GM12878 (cell line): ENCODE measurements at regions not wholly inside any gene's neighbourhood (a gene's known extent, or its start where the extent isn't known, plus 50 kb on each side); places are given as distances from the start of the nearest gene placed in this dataset.

Source experiments
- CEBPB ChIP-seq, 2 experiments: fragments of 150-350 bp in 1 of 2; IDR thresholded peaks; 2 replicates each; pipeline ENCODE4 v1.6.1; 2012 to 2014; ENCODE audit warnings: low read depth in 2 of 2, low read length in 2 of 2, borderline replicate concordance in 1 of 2, inconsistent platforms in 1 of 2
- ELK1 ChIP-seq: IDR thresholded peaks from 2 replicates; pipeline ENCODE4 v1.6.1; 2012; ENCODE audit warnings: low read depth, low read length, improper control_type of control experiment
- FOXM1 ChIP-seq: IDR thresholded peaks from 2 replicates; pipeline ENCODE4 v1.6.1; 2012; ENCODE audit warnings: low read depth, mild to moderate bottlenecking, inconsistent platforms, low read length, moderate library complexity
- GATAD2B ChIP-seq: fragments of 450-650 bp; conservative IDR thresholded peaks from 2 replicates; pipeline ENCODE4 v1.6.1; 2017; ENCODE audit warnings: low read depth, mild to moderate bottlenecking, moderate library complexity
- IKZF1 ChIP-seq: fragments of 450-650 bp; conservative IDR thresholded peaks from 2 replicates; pipeline ENCODE4 v1.6.1; 2017; ENCODE audit warnings: antibody characterized with exemption, mild to moderate bottlenecking
- POLR2AphosphoS2 ChIP-seq: IDR thresholded peaks from 2 replicates; pipeline ENCODE4 v1.6.1; 2011; ENCODE audit warnings: low read depth, mild to moderate bottlenecking, low read length, improper control_type of control experiment, moderate library complexity
- SREBF2 ChIP-seq: IDR thresholded peaks from 2 replicates; pipeline ENCODE4 v1.6.1; 2012; ENCODE audit warnings: mild to moderate bottlenecking, low read length
- SUZ12 ChIP-seq: fragments of 200-600 bp; sonication (generic); IDR thresholded peaks from one replicate; pipeline ENCODE4 v1.6.1; 2018; ENCODE audit warnings: antibody characterized with exemption, mild to moderate bottlenecking; ENCODE audit not compliant: unreplicated experiment
- TF ChIP-seq, protein P1 (sequence below): IDR thresholded peaks from 2 replicates; pipeline ENCODE4 v1.6.1; 2011; ENCODE audit warnings: low read depth, mild to moderate bottlenecking, low read length, moderate library complexity, borderline replicate concordance; ENCODE audit errors: extremely low read depth
- TF ChIP-seq, protein P2 (sequence below): IDR thresholded peaks from 2 replicates; pipeline ENCODE4 v1.6.1; 2012; ENCODE audit warnings: mild to moderate bottlenecking, low read depth, low read length
- TF ChIP-seq, protein P3 (sequence below), 3 experiments: IDR thresholded peaks in 2 of 3; conservative IDR thresholded peaks in 1 of 3; 2 replicates each; pipeline ENCODE4 v1.5.1; 2011; ENCODE audit warnings: low read depth in 3 of 3, low read length in 3 of 3, mild to moderate bottlenecking in 3 of 3, control low read depth in 2 of 3, moderate library complexity in 2 of 3, inconsistent platforms in 1 of 3, mixed read lengths in 1 of 3; ENCODE audit not compliant: control insufficient read depth in 2 of 3, insufficient read depth in 1 of 3; ENCODE audit errors: extremely low read depth in 1 of 3

DNA sequence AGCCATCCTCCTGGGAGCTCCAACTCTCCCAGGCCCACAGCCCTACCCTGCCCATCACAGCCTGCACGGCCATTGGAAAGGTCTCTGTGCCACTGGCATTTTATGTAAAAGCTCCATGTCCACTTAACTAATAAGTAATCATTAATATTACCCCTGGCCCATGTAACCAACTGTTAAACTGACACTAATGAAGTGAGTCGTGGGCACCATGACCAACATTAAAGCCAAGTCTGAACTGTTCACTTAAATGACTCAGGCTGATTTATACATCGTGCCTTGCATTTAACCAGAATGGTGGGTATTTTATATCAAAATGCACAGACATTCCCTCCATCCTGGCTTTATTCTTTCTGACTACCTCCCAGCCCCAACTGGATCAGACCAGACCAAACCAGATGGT is 229.3 kb downstream of the SOX9 start:
- TF ChIP-seq, protein P1, sequence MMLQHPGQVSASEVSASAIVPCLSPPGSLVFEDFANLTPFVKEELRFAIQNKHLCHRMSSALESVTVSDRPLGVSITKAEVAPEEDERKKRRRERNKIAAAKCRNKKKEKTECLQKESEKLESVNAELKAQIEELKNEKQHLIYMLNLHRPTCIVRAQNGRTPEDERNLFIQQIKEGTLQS, result no peak
- no peak for TF ChIP-seq SUZ12
- TF ChIP-seq IKZF1, result no peak
- TF ChIP-seq, protein P2, sequence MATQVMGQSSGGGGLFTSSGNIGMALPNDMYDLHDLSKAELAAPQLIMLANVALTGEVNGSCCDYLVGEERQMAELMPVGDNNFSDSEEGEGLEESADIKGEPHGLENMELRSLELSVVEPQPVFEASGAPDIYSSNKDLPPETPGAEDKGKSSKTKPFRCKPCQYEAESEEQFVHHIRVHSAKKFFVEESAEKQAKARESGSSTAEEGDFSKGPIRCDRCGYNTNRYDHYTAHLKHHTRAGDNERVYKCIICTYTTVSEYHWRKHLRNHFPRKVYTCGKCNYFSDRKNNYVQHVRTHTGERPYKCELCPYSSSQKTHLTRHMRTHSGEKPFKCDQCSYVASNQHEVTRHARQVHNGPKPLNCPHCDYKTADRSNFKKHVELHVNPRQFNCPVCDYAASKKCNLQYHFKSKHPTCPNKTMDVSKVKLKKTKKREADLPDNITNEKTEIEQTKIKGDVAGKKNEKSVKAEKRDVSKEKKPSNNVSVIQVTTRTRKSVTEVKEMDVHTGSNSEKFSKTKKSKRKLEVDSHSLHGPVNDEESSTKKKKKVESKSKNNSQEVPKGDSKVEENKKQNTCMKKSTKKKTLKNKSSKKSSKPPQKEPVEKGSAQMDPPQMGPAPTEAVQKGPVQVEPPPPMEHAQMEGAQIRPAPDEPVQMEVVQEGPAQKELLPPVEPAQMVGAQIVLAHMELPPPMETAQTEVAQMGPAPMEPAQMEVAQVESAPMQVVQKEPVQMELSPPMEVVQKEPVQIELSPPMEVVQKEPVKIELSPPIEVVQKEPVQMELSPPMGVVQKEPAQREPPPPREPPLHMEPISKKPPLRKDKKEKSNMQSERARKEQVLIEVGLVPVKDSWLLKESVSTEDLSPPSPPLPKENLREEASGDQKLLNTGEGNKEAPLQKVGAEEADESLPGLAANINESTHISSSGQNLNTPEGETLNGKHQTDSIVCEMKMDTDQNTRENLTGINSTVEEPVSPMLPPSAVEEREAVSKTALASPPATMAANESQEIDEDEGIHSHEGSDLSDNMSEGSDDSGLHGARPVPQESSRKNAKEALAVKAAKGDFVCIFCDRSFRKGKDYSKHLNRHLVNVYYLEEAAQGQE, result no peak
- TF ChIP-seq FOXM1, result no peak
- no peak for TF ChIP-seq ELK1
- TF ChIP-seq POLR2AphosphoS2, result no peak
- no peak for TF ChIP-seq SREBF2
- TF ChIP-seq, protein P3, sequence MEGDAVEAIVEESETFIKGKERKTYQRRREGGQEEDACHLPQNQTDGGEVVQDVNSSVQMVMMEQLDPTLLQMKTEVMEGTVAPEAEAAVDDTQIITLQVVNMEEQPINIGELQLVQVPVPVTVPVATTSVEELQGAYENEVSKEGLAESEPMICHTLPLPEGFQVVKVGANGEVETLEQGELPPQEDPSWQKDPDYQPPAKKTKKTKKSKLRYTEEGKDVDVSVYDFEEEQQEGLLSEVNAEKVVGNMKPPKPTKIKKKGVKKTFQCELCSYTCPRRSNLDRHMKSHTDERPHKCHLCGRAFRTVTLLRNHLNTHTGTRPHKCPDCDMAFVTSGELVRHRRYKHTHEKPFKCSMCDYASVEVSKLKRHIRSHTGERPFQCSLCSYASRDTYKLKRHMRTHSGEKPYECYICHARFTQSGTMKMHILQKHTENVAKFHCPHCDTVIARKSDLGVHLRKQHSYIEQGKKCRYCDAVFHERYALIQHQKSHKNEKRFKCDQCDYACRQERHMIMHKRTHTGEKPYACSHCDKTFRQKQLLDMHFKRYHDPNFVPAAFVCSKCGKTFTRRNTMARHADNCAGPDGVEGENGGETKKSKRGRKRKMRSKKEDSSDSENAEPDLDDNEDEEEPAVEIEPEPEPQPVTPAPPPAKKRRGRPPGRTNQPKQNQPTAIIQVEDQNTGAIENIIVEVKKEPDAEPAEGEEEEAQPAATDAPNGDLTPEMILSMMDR (IDR thresholded peaks at IDR 0.05 in 2 of 3, conservative IDR thresholded peaks at IDR 0.05 in 1 of 3; ENCODE audit: control insufficient read depth in 2 of 3, extremely low read depth in 1 of 3, insufficient read depth in 1 of 3, low read depth in 3 of 3, low read length in 3 of 3), result no peak
- TF ChIP-seq CEBPB (IDR thresholded peaks at IDR 0.05; ENCODE audit: borderline replicate concordance in 1 of 2, low read depth in 2 of 2, low read length in 2 of 2), result no peak
- no peak for TF ChIP-seq GATAD2B
